ENCODE measurements at regions not wholly inside any gene's neighbourhood (a gene's known extent, or its start where the extent isn't known, plus 50 kb on each side); places are given as distances from the start of the nearest gene placed in this dataset.
A peak's percentile ranks its signal among the peaks of the same experiment; 100 is the strongest.
"Not testable (repeated sequence)": the region's sequence is repeated elsewhere in the genome, so short reads cannot be mapped to it uniquely, and the experiment has no call there.

- no peak for DNase-seq (ENCODE audit: low read depth)
These were observed 532.0 kb upstream of the FSHR start for GRCh38 chr2:49686291-49686690.

GRCh38 chr2:49677227-49677626 is 522.9 kb upstream of the FSHR start:
- no peak for DNase-seq (ENCODE audit: low read depth)

GRCh38 chr2:49664827-49665226 is 510.5 kb upstream of the FSHR start:
- DNase-seq (ENCODE audit: low read depth), result no peak

- DNase-seq (ENCODE audit: low read depth), result no peak
These were observed 507.5 kb upstream of the FSHR start for GRCh38 chr2:49661809-49662208.

GRCh38 chr2:49656853-49657252 is 502.5 kb upstream of the FSHR start:
- DNase-seq (ENCODE audit: low read depth), result no peak

- DNase-seq (ENCODE audit: low read depth), result no peak
These were observed 488.8 kb upstream of the FSHR start for GRCh38 chr2:49643149-49643548.

- no peak for DNase-seq (ENCODE audit: low read depth)
These were observed 486.3 kb upstream of the FSHR start for GRCh38 chr2:49640630-49641029.

GRCh38 chr2:49621016-49621415 is 466.7 kb upstream of the FSHR start:
- no peak for DNase-seq (ENCODE audit: low read depth)

- no peak for DNase-seq (ENCODE audit: low read depth)
These were observed 465.5 kb upstream of the FSHR start for GRCh38 chr2:49619804-49620203.

- no peak for DNase-seq (ENCODE audit: low read depth)
These were observed 464.2 kb upstream of the FSHR start for GRCh38 chr2:49618491-49618890.

- DNase-seq (ENCODE audit: low read depth), result peak; percentile 0
These were observed 462.5 kb upstream of the FSHR start for GRCh38 chr2:49616800-49617199.

GRCh38 chr2:49611796-49612195 is 457.5 kb upstream of the FSHR start:
- not testable (repeated sequence) for DNase-seq (ENCODE audit: low read depth)

GRCh38 chr2:49600524-49600923 is 446.2 kb upstream of the FSHR start:
- no peak for DNase-seq (ENCODE audit: low read depth)

GRCh38 chr2:49598231-49598630 is 443.9 kb upstream of the FSHR start:
- DNase-seq (ENCODE audit: low read depth), result no peak

GRCh38 chr2:49585921-49586320 is 431.6 kb upstream of the FSHR start:
- DNase-seq (ENCODE audit: low read depth), result no peak

- no peak for DNase-seq (ENCODE audit: low read depth)
These were observed 428.6 kb upstream of the FSHR start for GRCh38 chr2:49582946-49583345.

- no peak for DNase-seq (ENCODE audit: low read depth)
These were observed 422.7 kb upstream of the FSHR start for GRCh38 chr2:49577041-49577440.

- no peak for DNase-seq (ENCODE audit: low read depth)
These were observed 414.9 kb upstream of the FSHR start for GRCh38 chr2:49569176-49569575.

- DNase-seq (ENCODE audit: low read depth), result no peak
These were observed 413.7 kb upstream of the FSHR start for GRCh38 chr2:49567811-49568600.

GRCh38 chr2:49567021-49567420 is 412.7 kb upstream of the FSHR start:
- no peak for DNase-seq (ENCODE audit: low read depth)

GRCh38 chr2:49553658-49554057 is 399.3 kb upstream of the FSHR start:
- DNase-seq (ENCODE audit: low read depth), result no peak

- DNase-seq (ENCODE audit: low read depth), result no peak
These were observed 378.4 kb upstream of the FSHR start for GRCh38 chr2:49532702-49533101.

- DNase-seq (ENCODE audit: low read depth), result no peak
These were observed 361.9 kb upstream of the FSHR start for GRCh38 chr2:49515996-49516782.
